Neural progenitor cell (in vitro differentiated cells): ENCODE measurements at regions not wholly inside any gene's neighbourhood (a gene's known extent, or its start where the extent isn't known, plus 50 kb on each side); places are given as distances from the start of the nearest gene placed in this dataset.

ENCODE experiments used
- DNase-seq: peaks from one replicate; pipeline ENCODE4 v3.0.0-alpha.2; 2016; ENCODE audit warnings: low spot score
- H2AFZ ChIP-seq: fragments of 200-600 bp; sonication (generic); replicated peaks from 2 replicates; pipeline ENCODE4 v1.6.1; 2016; ENCODE audit warnings: antibody characterized with exemption
- H3F3A ChIP-seq: fragments of 200-600 bp; sonication (generic); 2 replicates; pipeline ENCODE4 v1.6.1; 2016; ENCODE audit warnings: antibody characterized with exemption, low read depth
- H3K27ac ChIP-seq: fragments of 200-600 bp; sonication (generic); 2 replicates; pipeline ENCODE4 v1.5.1; 2016; ENCODE audit warnings: mild to moderate bottlenecking
- H3K27me3 ChIP-seq: fragments of 200-600 bp; sonication (generic); 2 replicates; pipeline ENCODE4 v1.6.1; 2016; ENCODE audit warnings: mild to moderate bottlenecking, moderate library complexity
- H3K36me3 ChIP-seq: fragments of 200-600 bp; sonication (generic); 2 replicates; pipeline ENCODE4 v1.5.1; 2016
- H3K4me1 ChIP-seq: fragments of 200-600 bp; sonication (generic); 2 replicates; pipeline ENCODE4 v1.6.1; 2016; ENCODE audit warnings: mixed run types
- H3K4me2 ChIP-seq: fragments of 200-600 bp; sonication (generic); 2 replicates; pipeline ENCODE4 v1.6.1; 2016
- H3K4me3 ChIP-seq: fragments of 200-600 bp; sonication (generic); 2 replicates; pipeline ENCODE4 v1.5.1; 2016
- H3K79me2 ChIP-seq: fragments of 200-600 bp; sonication (generic); 2 replicates; pipeline ENCODE4 v1.6.1; 2016; ENCODE audit warnings: low read depth
- H3K9ac ChIP-seq: fragments of 200-600 bp; sonication (generic); 2 replicates; pipeline ENCODE4 v1.6.1; 2016
- H3K9me3 ChIP-seq: fragments of 200-600 bp; sonication (generic); 2 replicates; pipeline ENCODE4 v1.5.1; 2016; ENCODE audit warnings: low read depth
- H4K20me1 ChIP-seq: fragments of 200-600 bp; sonication (generic); 2 replicates; pipeline ENCODE4 v1.6.1; 2016; ENCODE audit warnings: low read depth
- H3K27ac Mint-ChIP-seq: 3 replicates; pipeline ENCODE4 v1.8.0; 2021; ENCODE audit warnings: mixed read lengths
- H3K27me3 Mint-ChIP-seq: 2 replicates; pipeline ENCODE4 v1.8.0; 2022; ENCODE audit warnings: low read depth, mild to moderate bottlenecking, inconsistent platforms, moderate library complexity, mixed read lengths; ENCODE audit not compliant: insufficient read depth
- H3K36me3 Mint-ChIP-seq: 3 replicates; pipeline ENCODE4 v1.8.0; 2021; ENCODE audit warnings: mixed read lengths
- H3K4me1 Mint-ChIP-seq: 3 replicates; pipeline ENCODE4 v1.8.0; 2021; ENCODE audit warnings: mixed read lengths
- H3K4me3 Mint-ChIP-seq: 3 replicates; pipeline ENCODE4 v1.8.0; 2021; ENCODE audit warnings: mild to moderate bottlenecking, moderate library complexity, mixed read lengths
- H3K9me3 Mint-ChIP-seq: 3 replicates; pipeline ENCODE4 v1.8.0; 2020; ENCODE audit warnings: mixed read lengths
- EZH2 ChIP-seq: fragments of 200-600 bp; sonication (generic); IDR thresholded peaks from 2 replicates; pipeline ENCODE4 v1.6.1; 2017; ENCODE audit warnings: antibody characterized with exemption, mild to moderate bottlenecking, moderate library complexity
- EZH2phosphoT487 ChIP-seq: fragments of 200-600 bp; sonication (generic); IDR thresholded peaks from 2 replicates; pipeline ENCODE4 v1.6.1; 2017; ENCODE audit warnings: antibody characterized with exemption
- TF ChIP-seq, protein P1 (sequence below): fragments of 200-600 bp; sonication (generic); IDR thresholded peaks from 2 replicates; pipeline ENCODE4 v1.5.1; 2017; ENCODE audit warnings: antibody characterized with exemption, mild to moderate bottlenecking

DNA sequence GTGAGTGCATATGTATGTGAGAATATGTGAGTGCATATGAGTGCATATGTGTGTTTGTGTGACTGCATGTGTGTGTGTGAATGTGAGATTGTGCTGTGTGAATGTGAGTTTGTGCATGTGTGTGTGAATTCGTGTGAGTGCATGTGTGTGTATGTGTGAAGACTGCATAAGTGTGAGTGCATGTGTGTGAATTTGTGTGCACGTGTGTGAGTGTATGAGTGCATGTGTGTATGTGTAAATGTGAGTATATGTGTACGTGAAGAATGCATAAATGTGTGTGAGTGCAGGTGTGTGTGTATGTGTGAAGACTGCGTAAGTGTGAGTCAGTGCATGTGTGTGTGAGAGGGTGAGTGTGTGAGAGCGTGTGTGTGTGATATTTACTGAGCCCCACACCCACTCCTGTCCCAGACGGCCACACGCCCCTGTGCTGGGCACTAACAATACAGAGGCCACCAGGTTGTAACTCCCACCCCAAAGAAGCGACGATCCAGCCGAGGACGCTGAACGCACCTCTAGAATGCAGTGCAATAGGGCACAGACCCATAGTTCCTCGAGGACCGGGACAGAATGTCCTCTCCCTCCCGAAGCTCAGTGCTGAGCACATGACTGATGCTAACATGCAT lies 97.8 kb downstream of the C16orf95 start:
- TF ChIP-seq EZH2 (no peak), EZH2phosphoT487 (no peak)
- TF ChIP-seq, protein P1, sequence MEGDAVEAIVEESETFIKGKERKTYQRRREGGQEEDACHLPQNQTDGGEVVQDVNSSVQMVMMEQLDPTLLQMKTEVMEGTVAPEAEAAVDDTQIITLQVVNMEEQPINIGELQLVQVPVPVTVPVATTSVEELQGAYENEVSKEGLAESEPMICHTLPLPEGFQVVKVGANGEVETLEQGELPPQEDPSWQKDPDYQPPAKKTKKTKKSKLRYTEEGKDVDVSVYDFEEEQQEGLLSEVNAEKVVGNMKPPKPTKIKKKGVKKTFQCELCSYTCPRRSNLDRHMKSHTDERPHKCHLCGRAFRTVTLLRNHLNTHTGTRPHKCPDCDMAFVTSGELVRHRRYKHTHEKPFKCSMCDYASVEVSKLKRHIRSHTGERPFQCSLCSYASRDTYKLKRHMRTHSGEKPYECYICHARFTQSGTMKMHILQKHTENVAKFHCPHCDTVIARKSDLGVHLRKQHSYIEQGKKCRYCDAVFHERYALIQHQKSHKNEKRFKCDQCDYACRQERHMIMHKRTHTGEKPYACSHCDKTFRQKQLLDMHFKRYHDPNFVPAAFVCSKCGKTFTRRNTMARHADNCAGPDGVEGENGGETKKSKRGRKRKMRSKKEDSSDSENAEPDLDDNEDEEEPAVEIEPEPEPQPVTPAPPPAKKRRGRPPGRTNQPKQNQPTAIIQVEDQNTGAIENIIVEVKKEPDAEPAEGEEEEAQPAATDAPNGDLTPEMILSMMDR: no peak
- no peak overlapping the region for H3K4me3 ChIP-seq
- Mint-ChIP-seq H3K36me3 (no peaks in the 10 kb centered on the region), H3K4me1 (no peaks in the 10 kb centered on the region), H3K9me3 (no peaks in the 10 kb centered on the region), H3K4me3 (no peak overlapping the region), H3K27ac (no peak overlapping the region), H3K27me3 (no peaks in the 10 kb centered on the region)
- H3K9ac ChIP-seq: no peak overlapping the region
- no peak overlapping the region for H3K4me2 ChIP-seq
- no peaks in the 10 kb centered on the region for H3K9me3 ChIP-seq
- H4K20me1 ChIP-seq: no peaks in the 10 kb centered on the region
- no peak overlapping the region for H2AFZ ChIP-seq
- H3K36me3 ChIP-seq: no peaks in the 10 kb centered on the region
- no peaks in the 10 kb centered on the region for H3K27me3 ChIP-seq
- H3F3A ChIP-seq: no peaks in the 10 kb centered on the region
- no peaks in the 10 kb centered on the region for H3K79me2 ChIP-seq
- H3K4me1 ChIP-seq: no peaks in the 10 kb centered on the region
- DNase-seq: no peak
- H3K27ac ChIP-seq: no peak overlapping the region

DNA sequence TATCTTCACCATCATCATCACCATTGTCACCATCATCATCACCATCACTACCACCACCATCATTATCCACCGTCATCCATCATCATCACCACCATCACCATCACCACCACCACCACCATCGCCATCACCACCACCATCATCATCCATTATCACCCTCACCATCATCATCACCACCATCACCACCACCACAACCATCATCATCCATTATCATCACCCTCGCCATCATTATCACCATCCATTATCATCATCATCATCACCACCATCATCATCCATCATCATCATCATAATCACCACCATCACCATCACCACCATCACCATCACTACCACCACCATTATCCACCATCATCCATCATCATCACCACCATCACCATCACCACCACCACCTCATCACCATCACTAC lies 95.6 kb downstream of the C16orf95 start:
- Histone ChIP-seq H3K9ac (no peak overlapping the region), H3K4me2 (no peak overlapping the region), H3K4me1 (no peaks in the 10 kb centered on the region), H3K36me3 (no peaks in the 10 kb centered on the region), H4K20me1 (no peaks in the 10 kb centered on the region), H3K27ac (no peak overlapping the region), H3K79me2 (no peaks in the 10 kb centered on the region), H3K27me3 (no peaks in the 10 kb centered on the region), H3K9me3 (no peaks in the 10 kb centered on the region), H2AFZ (no peak overlapping the region), H3K4me3 (no peak overlapping the region), H3F3A (no peaks in the 10 kb centered on the region)
- Mint-ChIP-seq H3K4me3 (no peak overlapping the region), H3K27ac (no peak overlapping the region), H3K9me3 (no peaks in the 10 kb centered on the region), H3K27me3 (peaks cover 2% of the 10 kb centered on the region), H3K36me3 (no peaks in the 10 kb centered on the region), H3K4me1 (no peaks in the 10 kb centered on the region)
- no peak for DNase-seq
- TF ChIP-seq EZH2phosphoT487 (no peak), EZH2 (no peak)
- TF ChIP-seq, protein P1: no peak

DNA sequence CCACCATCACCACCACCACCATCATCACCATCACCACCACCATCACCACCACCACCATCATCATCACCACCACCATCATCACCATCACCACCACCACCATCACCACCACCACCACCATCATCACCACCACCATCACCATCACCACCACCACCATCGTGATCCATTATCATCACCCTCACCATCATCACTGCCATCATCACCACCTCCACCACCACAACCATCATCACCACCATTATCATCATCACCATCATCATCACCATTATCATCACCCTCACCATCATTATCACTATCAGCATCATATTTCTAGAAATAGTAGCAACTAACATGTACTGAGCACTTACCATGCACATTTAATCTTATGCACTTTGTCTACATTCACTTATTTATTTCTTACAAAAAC lies 94.9 kb downstream of the C16orf95 start:
- no peak for DNase-seq
- no peaks in the 10 kb centered on the region for H3K9me3 Mint-ChIP-seq
- no peak overlapping the region for H3K4me3 Mint-ChIP-seq
- Histone ChIP-seq H3K27ac (no peak overlapping the region), H4K20me1 (no peaks in the 10 kb centered on the region), H3K27me3 (no peaks in the 10 kb centered on the region), H3F3A (no peaks in the 10 kb centered on the region), H2AFZ (no peak overlapping the region), H3K9me3 (no peaks in the 10 kb centered on the region), H3K4me1 (no peaks in the 10 kb centered on the region), H3K4me2 (no peak overlapping the region), H3K4me3 (no peak overlapping the region), H3K79me2 (no peaks in the 10 kb centered on the region), H3K36me3 (no peaks in the 10 kb centered on the region), H3K9ac (no peak overlapping the region)
- H3K4me1 Mint-ChIP-seq: no peaks in the 10 kb centered on the region
- H3K27me3 Mint-ChIP-seq: peaks cover 2% of the 10 kb centered on the region
- no peak overlapping the region for H3K27ac Mint-ChIP-seq
- no peaks in the 10 kb centered on the region for H3K36me3 Mint-ChIP-seq
- TF ChIP-seq EZH2 (no peak), EZH2phosphoT487 (no peak)
- TF ChIP-seq, protein P1: no peak
